GM18517 (cell line): ENCODE measurements at regions not wholly inside any gene's neighbourhood (a gene's known extent, or its start where the extent isn't known, plus 50 kb on each side); places are given as distances from the start of the nearest gene placed in this dataset.
"Not testable (repeated sequence)": the region's sequence is repeated elsewhere in the genome, so short reads cannot be mapped to it uniquely, and the experiment has no call there.

Source experiments
- ATAC-seq: cut with Tn5 transposase; IDR thresholded peaks from one replicate; pipeline ENCODE4 v1.9.1; 2021; ENCODE audit warnings: mild to moderate bottlenecking, moderate library complexity; ENCODE audit not compliant: unreplicated experiment

GRCh38 chr9:95680306-95680705, 163.5 kb upstream of the PTCH1 start:
- ATAC-seq: not testable (repeated sequence)

GRCh38 chr9:95679874-95680273, 163.1 kb upstream of the PTCH1 start:
- ATAC-seq: no peak

GRCh38 chr9:95678759-95679158, 162.0 kb upstream of the PTCH1 start:
- no peak for ATAC-seq

- ATAC-seq: no peak
These were observed 153.4 kb upstream of the PTCH1 start for GRCh38 chr9:95670122-95670521.

- ATAC-seq: no peak
These were observed 152.5 kb upstream of the PTCH1 start for GRCh38 chr9:95669253-95669652.

- no peak for ATAC-seq
These were observed 151.0 kb upstream of the PTCH1 start for GRCh38 chr9:95667789-95668188.

- ATAC-seq: no peak
These were observed 150.0 kb upstream of the PTCH1 start for GRCh38 chr9:95666785-95667155.

GRCh38 chr9:95666096-95666784, 149.5 kb upstream of the PTCH1 start:
- no peak for ATAC-seq

GRCh38 chr9:95653246-95653645, 136.5 kb upstream of the PTCH1 start:
- no peak for ATAC-seq

GRCh38 chr9:95650720-95651119, 133.9 kb upstream of the PTCH1 start:
- ATAC-seq: no peak

GRCh38 chr9:95649801-95650213, 133.0 kb upstream of the PTCH1 start:
- ATAC-seq: no peak

GRCh38 chr9:95648225-95648624, 131.5 kb upstream of the PTCH1 start:
- ATAC-seq: no peak

- no peak for ATAC-seq
These were observed 129.2 kb upstream of the PTCH1 start for GRCh38 chr9:95645992-95646391.

GRCh38 chr9:95645579-95645978, 128.8 kb upstream of the PTCH1 start:
- no peak for ATAC-seq

- no peak for ATAC-seq
These were observed 127.6 kb upstream of the PTCH1 start for GRCh38 chr9:95644377-95644776.

- ATAC-seq: no peak
These were observed 126.8 kb upstream of the PTCH1 start for GRCh38 chr9:95643619-95644018.

GRCh38 chr9:95642189-95642588, 125.4 kb upstream of the PTCH1 start:
- ATAC-seq: no peak

- ATAC-seq: no peak
These were observed 124.8 kb upstream of the PTCH1 start for GRCh38 chr9:95641586-95641985.

- no peak for ATAC-seq
These were observed 123.6 kb upstream of the PTCH1 start for GRCh38 chr9:95640336-95640735.

- ATAC-seq: no peak
These were observed 119.4 kb upstream of the PTCH1 start for GRCh38 chr9:95635986-95636671.

- ATAC-seq: no peak
These were observed 117.8 kb upstream of the PTCH1 start for GRCh38 chr9:95634536-95634935.

GRCh38 chr9:95634114-95634513, 117.3 kb upstream of the PTCH1 start:
- no peak for ATAC-seq

- no peak for ATAC-seq
These were observed 112.8 kb upstream of the PTCH1 start for GRCh38 chr9:95629585-95629984.
